GM06990 (cell line): ENCODE measurements at regions not wholly inside any gene's neighbourhood (a gene's known extent, or its start where the extent isn't known, plus 50 kb on each side); places are given as distances from the start of the nearest gene placed in this dataset.

Source experiments
- DNase-seq: peaks from one replicate; pipeline ENCODE4 v3.0.0-alpha.2; 2011; ENCODE audit not compliant: insufficient read length; ENCODE audit errors: extremely low read depth
- H3K27me3 ChIP-seq: replicated peaks from 2 replicates; pipeline ENCODE4 v1.6.0; 2011; ENCODE audit warnings: low read length; ENCODE audit not compliant: control insufficient read depth, insufficient read depth
- H3K36me3 ChIP-seq: 2 replicates; pipeline ENCODE4 v1.5.1; 2011; ENCODE audit warnings: low read length; ENCODE audit not compliant: control insufficient read depth, insufficient read depth
- H3K4me3 ChIP-seq: replicated peaks from 2 replicates; pipeline ENCODE4 v1.5.1; 2011; ENCODE audit warnings: low read depth, mild to moderate bottlenecking, control low read depth, low read length
- CTCF ChIP-seq: IDR thresholded peaks from 2 replicates; pipeline ENCODE4 v1.5.1; 2011; ENCODE audit warnings: low read length, control low read depth, mild to moderate bottlenecking, inconsistent platforms; ENCODE audit not compliant: insufficient read depth, poor library complexity, severe bottlenecking

- Histone ChIP-seq H3K27me3 (no peaks in the 10 kb centered on the region), H3K4me3 (no peak overlapping the region), H3K36me3 (no peaks in the 10 kb centered on the region)
- DNase-seq = no peak
- TF ChIP-seq CTCF = no peak
Measured at GRCh38 chr13:111565400-111565799, 245.0 kb downstream of the TEX29 start.

- DNase-seq = no peak
- no peaks in the 10 kb centered on the region for H3K36me3 ChIP-seq
- no peaks in the 10 kb centered on the region for H3K27me3 ChIP-seq
- no peak overlapping the region for H3K4me3 ChIP-seq
- no peak for TF ChIP-seq CTCF
Measured at GRCh38 chr13:111566567-111566966, 246.1 kb downstream of the TEX29 start.

- Histone ChIP-seq H3K4me3 (no peak overlapping the region), H3K36me3 (no peaks in the 10 kb centered on the region), H3K27me3 (no peaks in the 10 kb centered on the region)
- DNase-seq = no peak
- no peak for TF ChIP-seq CTCF
Measured at GRCh38 chr13:111567637-111568036, 247.2 kb downstream of the TEX29 start.

- no peaks in the 10 kb centered on the region for H3K27me3 ChIP-seq
- DNase-seq = no peak
- TF ChIP-seq CTCF = no peak
Measured at GRCh38 chr13:111568290-111568689, 247.8 kb downstream of the TEX29 start.

GRCh38 chr13:111570911-111571310 lies 250.5 kb downstream of the TEX29 start:
- Histone ChIP-seq H3K27me3 (no peaks in the 10 kb centered on the region), H3K4me3 (no peak overlapping the region), H3K36me3 (no peaks in the 10 kb centered on the region)
- no peak for DNase-seq
- no peak for TF ChIP-seq CTCF

More at GRCh38 chr13:111568290-111568689, 247.8 kb downstream of the TEX29 start:
- Histone ChIP-seq H3K36me3 (no peaks in the 10 kb centered on the region), H3K4me3 (no peak overlapping the region)
